ENCODE measurements at regions not wholly inside any gene's neighbourhood (a gene's known extent, or its start where the extent isn't known, plus 50 kb on each side); places are given as distances from the start of the nearest gene placed in this dataset.

GRCh38 chr6:947235-947934, 254.4 kb upstream of the EXOC2 start:
- DNase-seq, result no peak
- H3K9me3 ChIP-seq, result peaks cover 0 to 6% (median 0%) of the 10 kb centered on the region in 3 donors
- no peak for TF ChIP-seq CTCF (IDR thresholded peaks at IDR 0.05)
- H3K4me3 ChIP-seq, result no peak overlapping the region
- H3K27ac ChIP-seq, result no peak overlapping the region
- intact Hi-C loops (cut with DNase I; ENCODE audit: low total_unique reads), result no loop called here
- H3K27me3 ChIP-seq, result no peaks in the 10 kb centered on the region
- H3K4me1 ChIP-seq, result no peaks in the 10 kb centered on the region
- no peaks in the 10 kb centered on the region for H3K36me3 ChIP-seq

- Histone ChIP-seq H3K27me3 (no peaks in the 10 kb centered on the region), H3K9me3 (peaks cover 0 to 6% (median 0%) of the 10 kb centered on the region in 3 donors), H3K4me1 (no peaks in the 10 kb centered on the region), H3K27ac (no peak overlapping the region), H3K4me3 (no peak overlapping the region), H3K36me3 (no peaks in the 10 kb centered on the region)
- intact Hi-C loops (cut with DNase I; ENCODE audit: low total_unique reads), result no loop called here
- DNase-seq, result no peak
- TF ChIP-seq CTCF (IDR thresholded peaks at IDR 0.05), result no peak
Measured at GRCh38 chr6:946546-946945, 253.6 kb upstream of the EXOC2 start.

- H3K9me3 ChIP-seq, result peaks cover 0 to 6% (median 0%) of the 10 kb centered on the region in 3 donors
- H3K27me3 ChIP-seq, result no peaks in the 10 kb centered on the region
- no peak for TF ChIP-seq CTCF (IDR thresholded peaks at IDR 0.05)
- H3K4me3 ChIP-seq, result no peak overlapping the region
- H3K36me3 ChIP-seq, result no peaks in the 10 kb centered on the region
- no peaks in the 10 kb centered on the region for H3K4me1 ChIP-seq
- H3K27ac ChIP-seq, result no peak overlapping the region
- intact Hi-C loops (cut with DNase I; ENCODE audit: low total_unique reads), result no loop called here
- no peak for DNase-seq
Measured at GRCh38 chr6:939526-940252, 246.8 kb upstream of the EXOC2 start.

- H3K4me1 ChIP-seq, result no peaks in the 10 kb centered on the region
- no peak for DNase-seq
- peaks cover 0 to under 1% (median 0%) of the 10 kb centered on the region in 3 donors for H3K9me3 ChIP-seq
- H3K27ac ChIP-seq, result no peak overlapping the region
- intact Hi-C loops (cut with DNase I; ENCODE audit: low total_unique reads), result no loop called here
- H3K27me3 ChIP-seq, result no peaks in the 10 kb centered on the region
- H3K36me3 ChIP-seq, result no peaks in the 10 kb centered on the region
- no peak overlapping the region for H3K4me3 ChIP-seq
- no peak for TF ChIP-seq CTCF (IDR thresholded peaks at IDR 0.05)
Measured at GRCh38 chr6:938916-939315, 246.0 kb upstream of the EXOC2 start.

- Histone ChIP-seq H3K36me3 (no peaks in the 10 kb centered on the region), H3K4me3 (no peak overlapping the region), H3K4me1 (no peaks in the 10 kb centered on the region), H3K27me3 (no peaks in the 10 kb centered on the region), H3K9me3 (no peaks in the 10 kb centered on the region), H3K27ac (no peak overlapping the region)
- no peak for TF ChIP-seq CTCF (IDR thresholded peaks at IDR 0.05)
- intact Hi-C loops (cut with DNase I; ENCODE audit: low total_unique reads), result no loop called here
- DNase-seq, result no peak
Measured at GRCh38 chr6:938271-938905, 245.4 kb upstream of the EXOC2 start.
